ENCODE measurements at regions not wholly inside any gene's neighbourhood (a gene's known extent, or its start where the extent isn't known, plus 50 kb on each side); places are given as distances from the start of the nearest gene placed in this dataset.

DNA sequence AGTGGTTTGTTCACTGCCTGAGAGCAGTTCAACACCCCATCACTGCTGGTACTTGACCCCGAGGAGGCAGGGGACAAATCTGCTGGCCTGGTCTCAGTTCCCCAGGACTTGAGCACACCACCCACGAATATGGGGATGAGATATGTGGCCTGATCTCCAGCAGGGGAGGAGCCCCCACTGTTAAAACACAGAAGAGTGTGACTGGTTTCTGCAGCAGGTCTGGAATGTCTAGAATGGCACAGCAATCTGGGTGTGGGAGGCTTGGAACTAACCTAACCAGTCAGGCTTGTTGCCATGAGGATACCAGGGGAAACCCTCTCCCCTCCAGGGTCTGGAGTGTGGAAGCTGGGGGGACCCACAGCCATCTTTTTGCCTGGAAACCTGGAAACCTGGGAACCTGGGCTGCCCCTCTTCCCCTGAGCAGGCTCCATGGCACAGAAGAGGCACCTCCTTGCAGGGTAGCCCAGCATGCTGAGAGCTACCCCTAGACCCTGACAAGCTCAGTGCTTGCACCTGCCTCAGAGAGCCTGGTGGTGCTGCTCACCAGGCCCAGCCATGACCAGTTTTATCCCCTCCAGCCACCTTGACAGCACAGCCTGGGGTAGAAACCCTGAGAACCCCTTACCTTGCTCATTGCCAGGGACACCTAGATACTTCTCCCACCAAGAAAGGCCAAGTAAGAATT is 273.8 kb downstream of the LIG4 start:
- Histone ChIP-seq H3K9me3 (replicated peaks; ENCODE audit: control insufficient read depth, insufficient read depth, low read depth, low read length) (peaks cover 6% of the 10 kb centered on the region; the same call in 1 of the 2 replicates), H2AFZ (ENCODE audit: low read depth, low read length) (peak overlapping the region; percentile 82), H3K27ac (ENCODE audit: extremely low read depth, low read depth, low read length) (peak overlapping the region; percentile 52), H3K4me1 (replicated peaks in 1 of 2; ENCODE audit: control insufficient read depth in 2 of 2, insufficient read depth in 2 of 2, low read length in 2 of 2) (peaks cover 15 to 31% of the 10 kb centered on the region in 2 experiments), H3K4me2 (ENCODE audit: insufficient read depth, low read length) (peak overlapping the region; percentile 68), H3K9ac (ENCODE audit: insufficient read depth in 1 of 2, low read depth in 2 of 2, low read length in 2 of 2) (peak overlapping the region; percentile 14 to 40; a peak in 3 of 4 replicates), H3K9me1 (ENCODE audit: control insufficient read depth, insufficient read depth, low read length) (peaks cover 9% of the 10 kb centered on the region), H3K36me3 (ENCODE audit: control insufficient read depth, insufficient read depth, low read length) (no peaks in the 10 kb centered on the region), H3K27me3 (ENCODE audit: control insufficient read depth in 2 of 2, insufficient read depth in 2 of 2, low read length in 2 of 2) (no peaks in the 10 kb centered on the region; a peak in 1 of 5 replicates), H3K4me3 (no peak overlapping the region), H4K20me1 (replicated peaks; ENCODE audit: control insufficient read depth, insufficient read depth, low read length) (no peaks in the 10 kb centered on the region), H3K79me2 (ENCODE audit: control insufficient read depth, insufficient read depth, low read length) (no peaks in the 10 kb centered on the region)
- ChIA-PET POLR2A (interaction anchor here (0.7 to 4.5 kb wide), 7 partner anchors 11 to 77 kb away, joined by 3 to 28 read pairs (median 5); no protein-coding TSS in a partner anchor), CTCF (ENCODE audit: low intra/inter-chr PET ratio) (no interaction called here)
- TF ChIP-seq THRAP3 (IDR thresholded peaks at IDR 0.05; ENCODE audit: borderline replicate concordance) = no peak
- TF ChIP-seq HMG20B (CRISPR knock-in tag; IDR thresholded peaks at IDR 0.05) = no peak
- TF ChIP-seq, protein P1, sequence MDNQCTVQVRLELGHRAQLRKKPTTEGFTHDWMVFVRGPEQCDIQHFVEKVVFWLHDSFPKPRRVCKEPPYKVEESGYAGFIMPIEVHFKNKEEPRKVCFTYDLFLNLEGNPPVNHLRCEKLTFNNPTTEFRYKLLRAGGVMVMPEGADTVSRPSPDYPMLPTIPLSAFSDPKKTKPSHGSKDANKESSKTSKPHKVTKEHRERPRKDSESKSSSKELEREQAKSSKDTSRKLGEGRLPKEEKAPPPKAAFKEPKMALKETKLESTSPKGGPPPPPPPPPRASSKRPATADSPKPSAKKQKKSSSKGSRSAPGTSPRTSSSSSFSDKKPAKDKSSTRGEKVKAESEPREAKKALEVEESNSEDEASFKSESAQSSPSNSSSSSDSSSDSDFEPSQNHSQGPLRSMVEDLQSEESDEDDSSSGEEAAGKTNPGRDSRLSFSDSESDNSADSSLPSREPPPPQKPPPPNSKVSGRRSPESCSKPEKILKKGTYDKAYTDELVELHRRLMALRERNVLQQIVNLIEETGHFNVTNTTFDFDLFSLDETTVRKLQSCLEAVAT (IDR thresholded peaks at IDR 0.05) = no peak
- no peak for TF ChIP-seq TBP (optimal IDR thresholded peaks at IDR 0.05; ENCODE audit: low read depth, low read length)
- no peak for TF ChIP-seq AFF1 (IDR thresholded peaks at IDR 0.05; ENCODE audit: low read depth in 1 of 2, partially characterized antibody in 2 of 2)
- no peak for TF ChIP-seq KDM1A (IDR thresholded peaks at IDR 0.05)
- TF ChIP-seq CREM (IDR thresholded peaks at IDR 0.05; ENCODE audit: low read depth) = no peak
- no peak for TF ChIP-seq ZNF449 (CRISPR knock-in tag; IDR thresholded peaks at IDR 0.05)
- TF ChIP-seq ETV5 (CRISPR knock-in tag; IDR thresholded peaks at IDR 0.05; ENCODE audit: low read depth) = no peak
- TF ChIP-seq MAFG (tag; conservative IDR thresholded peaks at IDR 0.05) = no peak
- intact Hi-C loops (cut with micrococcal nuclease) = loop anchor here (1.0 to 5.0 kb wide), 5 partner anchors 31 to 74 kb away; a partner anchor contains a TSS
- peak in 1 of 4 experiments; percentile 55 for DNase-seq (ENCODE audit: extremely low read depth in 1 of 4, low spot score in 3 of 4)
- in situ Hi-C loops (cut with MboI) = no loop called here
- WGBS (ENCODE audit: insufficient coverage, low coverage, missing lambda C conversion rate) = 25% methylated on average over 2 of the region's 2 CpGs
- BruUV-seq (replicated peaks) = TSS peak; percentile 70
- no peak for FAIRE-seq
- peak; percentile 64 for ATAC-seq

Measured in K562 (cell line).